ENCODE measurements at regions not wholly inside any gene's neighbourhood (a gene's known extent, or its start where the extent isn't known, plus 50 kb on each side); places are given as distances from the start of the nearest gene placed in this dataset.
"Not testable (repeated sequence)": the region's sequence is repeated elsewhere in the genome, so short reads cannot be mapped to it uniquely, and the experiment has no call there.

DNA sequence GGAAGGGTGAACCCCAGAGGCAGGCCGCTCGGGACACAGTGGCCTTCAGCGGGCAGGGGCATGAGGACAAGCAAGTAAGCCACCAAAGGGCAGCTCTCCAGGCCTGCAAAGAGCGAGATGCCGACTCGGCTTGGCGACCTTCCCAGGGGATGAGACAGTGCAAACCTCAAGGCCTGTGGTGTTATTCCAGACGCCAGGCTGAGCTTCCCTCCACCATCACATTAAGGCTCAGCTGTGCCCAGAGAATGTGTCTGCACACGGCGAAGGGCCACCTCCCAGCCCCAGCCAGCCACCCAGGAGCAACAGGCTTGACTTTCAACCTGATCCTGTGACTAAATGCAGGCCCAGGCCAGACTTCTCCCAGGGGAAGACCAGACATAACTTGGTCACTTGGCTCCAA lies 251.4 kb downstream of the SOX9 start:
- no peak for DNase-seq

DNA sequence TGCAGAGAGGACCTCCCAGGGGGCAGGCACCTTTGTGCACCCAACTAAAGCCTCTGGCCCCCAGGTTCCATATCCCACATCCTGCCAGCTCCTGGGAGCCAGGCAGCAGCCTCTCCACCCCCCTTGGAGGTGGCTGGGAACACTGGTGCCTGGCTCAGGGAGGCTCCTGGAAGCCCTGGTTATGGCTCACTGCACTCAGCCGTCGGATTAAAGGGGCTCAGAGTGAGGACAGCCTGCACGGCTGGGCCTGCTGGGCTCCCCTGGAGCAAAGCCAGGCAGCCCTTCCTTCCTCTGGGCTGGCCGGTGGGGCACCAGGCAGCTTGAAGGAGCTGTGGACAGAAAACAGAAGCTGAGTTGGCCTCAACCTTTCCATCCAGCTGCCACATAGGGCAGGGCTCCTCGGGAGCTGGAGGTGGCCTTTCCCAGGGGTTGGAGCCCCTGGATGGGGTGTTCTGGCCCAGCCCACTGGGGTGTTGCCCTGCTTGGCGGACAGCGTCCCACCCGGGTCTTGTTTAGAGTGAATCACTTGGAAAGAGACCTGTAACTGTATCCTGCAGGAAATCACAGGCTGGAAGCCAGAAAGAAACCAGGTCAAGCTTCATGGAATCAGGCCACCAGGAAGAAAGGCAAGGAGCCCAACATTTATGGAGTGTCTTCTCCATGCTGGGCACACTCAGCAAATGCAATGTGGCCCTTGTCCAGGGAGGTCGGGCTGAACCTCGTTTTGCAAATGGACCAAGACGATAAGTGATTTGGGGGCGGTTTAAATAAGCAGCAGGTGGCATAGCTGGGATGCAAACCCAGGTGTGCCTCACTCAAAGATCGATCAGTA lies 253.3 kb downstream of the SOX9 start:
- DNase-seq: no peak

DNA sequence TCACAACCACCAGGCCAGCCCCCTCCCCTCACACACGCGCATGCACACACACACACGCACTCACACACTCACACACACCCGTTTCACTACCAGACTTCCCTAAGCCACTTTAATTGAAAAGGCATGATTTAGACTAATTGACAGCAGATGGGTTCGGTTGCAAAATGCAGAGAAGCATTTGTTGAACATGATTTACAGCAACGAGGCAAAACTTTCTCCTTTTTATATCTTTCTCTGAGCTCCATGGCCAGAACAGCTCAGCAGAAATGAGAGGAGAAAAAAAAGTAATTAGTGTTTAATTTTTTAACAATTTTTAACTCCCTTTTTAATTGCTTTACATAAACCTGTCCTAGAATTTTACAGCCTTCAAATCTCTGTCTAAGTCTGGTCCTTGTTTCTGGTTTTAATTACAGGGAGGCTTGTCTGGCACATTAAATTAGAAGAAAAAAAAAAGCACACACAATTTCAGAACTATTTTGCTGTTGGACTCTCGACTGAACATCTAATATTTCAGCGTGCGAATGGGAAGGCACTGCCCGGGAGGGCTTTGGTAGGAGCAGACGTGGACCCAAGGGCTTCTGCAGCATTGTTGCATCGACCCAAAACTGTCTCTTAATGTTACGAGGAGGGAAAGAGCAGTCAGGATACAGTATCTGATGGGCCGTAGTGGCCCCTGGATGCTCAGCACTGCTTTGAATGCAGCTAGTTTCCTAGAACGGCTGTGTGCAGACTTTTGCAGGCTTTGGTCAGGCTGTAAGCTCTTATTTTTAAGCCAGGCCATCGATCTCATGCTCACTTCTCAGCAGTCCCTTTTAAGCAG lies 255.9 kb downstream of the SOX9 start:
- no peak for DNase-seq

DNA sequence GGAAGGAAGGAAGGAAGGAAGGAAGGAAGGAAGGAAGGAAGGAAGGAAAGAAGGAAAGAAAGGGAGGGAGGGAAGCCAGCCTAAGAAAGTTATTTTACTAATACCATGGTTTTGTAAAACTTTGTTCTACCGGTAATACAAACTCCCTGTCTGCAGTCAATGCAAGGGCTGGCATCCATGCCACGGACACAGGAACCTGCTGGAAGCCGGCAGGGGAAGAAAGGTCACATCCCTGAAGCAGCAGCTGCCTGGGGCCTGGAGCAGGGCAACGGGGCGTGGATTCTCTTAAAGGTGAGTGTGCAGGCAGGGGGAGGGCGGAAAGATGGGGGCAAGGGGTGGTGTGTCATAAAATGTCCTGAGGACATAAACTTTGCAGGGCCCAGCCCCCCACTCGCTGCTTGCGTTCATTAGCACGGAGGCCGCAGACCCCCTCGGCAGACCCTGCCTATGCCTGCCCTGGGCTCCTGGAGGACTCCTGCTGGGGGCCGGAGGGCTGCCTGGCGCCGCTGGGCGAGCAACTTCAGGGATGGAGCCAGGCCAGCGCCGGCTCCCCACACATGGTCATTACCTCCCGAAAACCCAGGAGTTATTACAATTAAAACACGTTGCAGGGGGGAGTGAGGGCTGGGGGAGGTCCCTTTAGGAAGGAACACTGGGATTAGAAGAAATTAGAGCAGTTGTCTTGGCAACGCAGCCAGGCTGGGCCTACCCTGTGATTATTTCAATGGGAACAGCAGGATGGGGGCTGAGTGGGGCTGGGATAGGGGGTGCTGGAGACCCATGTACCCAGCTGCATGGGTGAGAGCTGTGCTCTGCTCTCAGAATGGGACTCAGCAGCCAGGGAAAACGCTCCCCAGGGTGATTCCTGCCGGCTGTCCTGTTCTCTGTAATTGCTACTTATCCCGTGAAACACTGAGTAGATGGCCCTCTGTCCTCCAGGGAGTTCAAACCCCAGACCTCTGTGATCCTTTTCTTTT lies 257.9 kb downstream of the SOX9 start:
- DNase-seq: no peak

DNA sequence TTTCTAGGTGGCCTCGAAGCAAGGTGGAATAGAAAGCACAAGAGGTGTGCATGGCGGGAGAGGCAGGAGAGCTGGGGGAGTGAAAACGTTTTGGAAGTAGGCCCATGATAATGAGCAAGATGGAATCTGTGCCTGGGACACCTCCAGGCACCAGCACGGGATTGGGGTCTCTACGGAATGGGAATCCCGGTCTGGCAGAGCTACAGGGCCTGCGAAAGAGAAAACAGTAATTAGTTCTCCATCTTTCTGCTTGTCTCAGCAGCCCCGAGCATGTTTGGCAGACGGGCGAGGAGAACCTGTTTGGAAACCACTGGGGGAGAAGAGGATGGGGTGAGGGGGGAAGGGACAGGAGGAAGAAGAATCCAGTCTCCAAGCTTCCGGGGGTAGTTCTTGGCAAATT lies 258.7 kb downstream of the SOX9 start:
- no peak for DNase-seq

DNA sequence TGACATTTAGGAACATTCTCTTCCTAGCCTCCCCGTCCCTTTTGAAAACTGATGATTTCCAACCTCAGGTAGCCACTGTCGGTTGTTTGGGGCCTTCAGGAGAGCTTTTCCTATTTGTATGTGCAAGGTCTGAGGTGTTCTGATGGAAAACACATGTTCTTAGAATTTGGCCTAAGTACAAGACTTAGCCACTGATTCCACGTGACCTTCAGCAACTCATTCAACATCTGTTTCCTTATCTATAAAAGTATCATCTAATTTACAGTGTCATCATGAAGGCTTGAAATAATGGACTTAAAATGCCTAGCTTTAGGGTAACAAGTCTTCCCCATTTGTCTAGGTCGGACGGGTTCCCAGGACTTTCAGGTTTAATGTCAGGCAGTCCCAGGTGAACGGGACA lies 259.3 kb downstream of the SOX9 start:
- DNase-seq: no peak

DNA sequence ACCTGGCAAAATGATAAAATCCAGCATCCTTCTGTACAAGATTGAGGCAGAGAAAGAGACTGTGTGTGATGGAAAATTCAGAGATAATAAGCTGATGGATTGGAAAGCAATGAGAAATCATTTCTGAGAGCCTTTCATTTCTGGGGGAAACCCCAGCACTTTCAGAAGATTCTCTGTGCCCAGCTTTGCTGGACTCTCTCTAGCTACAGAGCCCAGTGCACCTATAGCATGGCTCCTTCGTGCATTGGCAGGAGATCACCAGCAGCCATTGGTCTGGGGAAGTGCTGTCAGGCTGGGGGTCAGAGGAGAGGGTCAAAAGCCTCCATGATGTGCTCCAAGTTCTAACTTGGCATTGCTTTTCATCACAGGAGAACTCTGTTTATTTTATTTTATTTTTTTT lies 259.9 kb downstream of the SOX9 start:
- DNase-seq: no peak

DNA sequence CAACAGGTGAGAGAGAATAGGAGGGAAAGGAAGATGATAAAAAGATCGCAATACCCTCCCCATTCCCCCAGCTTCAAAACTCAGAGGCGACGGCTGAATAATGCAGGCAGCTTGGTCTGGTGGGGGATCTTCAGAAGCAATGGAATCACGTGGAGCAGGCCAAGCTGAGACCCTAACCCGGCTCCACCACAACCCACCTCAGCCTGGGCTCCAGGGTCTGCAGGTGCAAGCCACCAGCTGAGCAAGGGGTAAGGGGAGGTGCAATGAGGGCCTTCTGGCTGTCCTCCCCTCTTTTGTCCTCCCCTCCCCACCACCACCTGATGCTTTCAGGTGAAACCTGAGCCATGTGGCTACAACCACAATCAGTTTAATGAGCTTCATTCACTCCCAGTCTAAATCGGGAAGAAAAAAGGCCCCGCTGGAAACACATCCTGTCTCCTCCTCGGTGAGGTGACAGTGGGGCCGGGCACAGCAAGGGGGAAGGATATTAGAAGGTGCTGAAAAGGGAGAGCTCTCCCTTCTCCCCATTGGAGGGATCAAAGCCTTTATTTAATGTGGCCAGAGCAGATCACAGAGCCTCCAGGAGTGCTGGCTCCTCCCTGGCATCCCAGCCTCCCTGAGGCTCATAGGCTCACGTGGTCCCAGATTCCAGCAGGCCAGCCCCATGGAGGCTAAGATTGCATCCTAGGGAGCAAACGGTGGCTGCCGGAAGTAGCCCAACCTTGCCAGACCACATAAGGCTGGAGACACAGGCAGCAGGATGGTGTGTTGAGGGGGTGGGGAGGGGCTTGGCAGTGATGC lies 261.0 kb downstream of the SOX9 start:
- no peak for DNase-seq

DNA sequence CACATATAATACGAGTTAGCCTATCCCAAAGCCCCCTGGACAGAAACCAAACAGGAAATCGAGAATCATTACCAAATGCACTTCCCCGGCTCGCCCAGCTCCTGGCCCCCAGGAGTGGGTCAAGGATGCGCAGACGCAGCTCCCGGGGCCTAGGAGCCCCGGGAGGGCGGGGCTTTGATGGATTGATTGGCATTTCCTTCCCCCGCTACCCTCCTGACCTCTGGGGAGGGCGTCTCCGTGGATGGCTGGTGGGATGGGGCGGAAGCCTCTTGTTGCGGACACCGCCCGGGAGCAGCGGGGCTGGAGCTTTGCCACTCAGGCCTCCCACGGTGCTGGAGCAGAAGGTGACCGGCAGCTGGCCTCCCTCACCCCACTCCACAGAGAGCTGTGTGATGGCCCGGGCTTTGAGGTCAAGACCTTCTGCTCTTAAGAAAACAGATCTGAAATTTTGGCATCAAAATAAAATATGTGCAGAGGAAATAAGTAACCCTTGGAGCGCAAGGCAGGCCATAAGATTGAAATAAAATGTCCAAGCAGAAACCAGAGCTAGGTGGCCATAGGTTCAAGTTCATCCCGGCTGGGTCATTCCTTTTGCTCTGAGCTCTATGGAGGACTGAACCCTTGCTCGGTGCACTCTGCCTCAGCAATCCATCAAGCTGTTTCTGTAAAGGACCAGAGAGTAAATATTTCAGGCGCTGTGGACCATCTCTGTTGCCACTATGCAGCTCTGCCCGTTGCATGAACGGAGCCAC lies 262.3 kb downstream of the SOX9 start:
- DNase-seq: no peak

DNA sequence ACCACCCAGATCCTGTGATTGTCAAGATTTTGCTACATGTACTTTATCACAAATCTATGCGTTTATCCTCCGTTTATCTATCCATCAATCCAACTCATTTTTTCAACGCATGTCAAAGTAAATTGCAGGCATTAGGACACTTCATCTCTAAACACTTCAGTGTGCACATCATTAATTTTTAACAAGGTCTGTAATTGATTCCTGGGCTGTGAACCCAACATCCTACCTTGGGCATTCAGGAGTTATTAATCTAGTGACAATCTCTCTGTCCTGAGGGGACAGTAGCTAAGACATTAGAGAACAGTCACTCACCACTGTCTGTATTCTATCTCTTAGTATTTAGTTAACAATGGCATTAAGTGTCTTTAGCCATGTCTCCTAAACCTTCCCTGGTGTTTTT lies 264.7 kb downstream of the SOX9 start:
- DNase-seq: no peak

DNA sequence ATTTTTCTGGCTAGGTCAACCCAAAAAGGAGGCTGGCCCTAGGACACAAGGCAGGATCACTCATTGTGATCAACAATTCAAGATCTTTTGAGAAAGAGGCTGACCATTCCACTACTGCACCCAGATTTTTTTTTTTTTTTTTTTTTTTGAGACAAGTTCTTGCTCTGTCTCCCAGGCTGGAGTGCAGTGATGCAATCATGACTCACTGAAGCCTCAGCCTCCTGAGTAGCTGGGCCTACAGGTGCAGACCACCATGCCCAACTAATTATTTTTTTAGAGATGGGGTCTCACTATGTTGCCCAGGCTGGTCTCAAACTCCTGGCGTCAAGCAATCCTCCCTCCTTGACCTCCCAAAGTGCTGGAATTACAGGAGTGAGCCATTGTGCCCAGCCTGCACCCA lies 265.4 kb downstream of the SOX9 start:
- DNase-seq: not testable (repeated sequence)

DNA sequence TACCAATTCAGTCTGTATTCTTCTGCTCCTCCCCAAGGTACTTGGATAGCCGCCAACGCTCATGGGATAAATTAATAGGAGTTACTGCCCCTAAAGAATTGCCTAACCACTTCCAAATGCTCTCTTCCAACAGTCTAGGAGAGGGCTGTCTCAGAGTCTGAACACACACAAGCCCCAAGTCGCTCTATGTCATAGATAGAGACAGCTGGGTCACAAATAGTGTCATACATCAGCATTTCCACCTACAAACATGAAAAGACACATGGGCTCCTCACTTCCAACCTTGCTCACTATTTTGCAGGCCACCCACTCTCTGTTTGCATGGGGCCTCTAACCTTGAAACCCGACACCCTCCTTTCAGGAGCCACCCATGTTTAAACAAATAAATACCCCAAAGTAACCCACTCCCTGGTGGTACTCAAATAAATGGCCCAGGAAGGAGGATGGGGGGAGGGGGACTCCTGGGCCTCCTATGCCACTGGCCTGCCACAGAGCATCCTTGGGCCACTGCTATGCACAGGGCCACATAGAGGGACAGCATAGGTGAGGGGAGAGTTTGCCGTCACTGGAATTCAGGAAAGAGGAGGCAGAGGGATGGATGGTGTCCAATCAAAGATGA lies 265.9 kb downstream of the SOX9 start:
- no peak for DNase-seq

DNA sequence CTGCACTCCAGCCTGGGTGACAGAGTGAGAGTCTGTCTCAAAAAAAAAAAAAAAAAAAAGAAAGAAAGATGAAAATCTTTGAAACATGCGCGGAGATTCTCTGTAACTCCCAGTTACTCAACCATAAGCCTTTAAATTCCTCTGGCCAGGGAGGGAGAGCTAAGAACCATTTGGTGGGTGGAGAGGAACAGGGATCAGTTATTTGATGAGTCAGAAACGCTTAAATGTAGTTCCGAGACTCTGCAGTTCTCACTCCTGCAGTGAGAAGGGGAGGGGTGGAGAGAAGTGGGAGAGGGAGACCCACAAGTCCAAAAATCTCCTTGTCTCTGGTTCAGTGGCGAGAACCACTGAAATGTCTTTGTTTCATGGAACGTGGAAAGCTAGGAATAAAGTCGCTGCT lies 266.7 kb downstream of the SOX9 start:
- DNase-seq: no peak

DNA sequence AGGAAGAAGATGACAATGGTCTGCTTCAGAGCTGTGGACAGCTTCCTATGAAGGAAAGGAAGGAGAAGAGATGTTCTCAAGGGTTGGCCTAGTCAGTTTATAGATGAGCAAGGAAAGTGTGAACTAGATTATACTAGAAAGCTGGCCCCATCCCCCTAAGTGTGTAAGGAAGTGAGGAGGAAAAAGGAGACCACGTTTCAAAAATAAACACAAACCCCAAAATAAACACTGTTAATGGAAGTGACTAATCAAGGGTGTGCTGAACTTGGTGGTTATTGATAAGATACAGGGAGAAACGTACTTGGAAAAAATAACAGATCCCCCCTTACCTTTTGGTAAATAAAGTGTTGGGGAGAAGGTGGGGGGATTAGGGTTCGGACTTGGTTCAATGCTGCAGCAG lies 267.1 kb downstream of the SOX9 start:
- no peak for DNase-seq

DNA sequence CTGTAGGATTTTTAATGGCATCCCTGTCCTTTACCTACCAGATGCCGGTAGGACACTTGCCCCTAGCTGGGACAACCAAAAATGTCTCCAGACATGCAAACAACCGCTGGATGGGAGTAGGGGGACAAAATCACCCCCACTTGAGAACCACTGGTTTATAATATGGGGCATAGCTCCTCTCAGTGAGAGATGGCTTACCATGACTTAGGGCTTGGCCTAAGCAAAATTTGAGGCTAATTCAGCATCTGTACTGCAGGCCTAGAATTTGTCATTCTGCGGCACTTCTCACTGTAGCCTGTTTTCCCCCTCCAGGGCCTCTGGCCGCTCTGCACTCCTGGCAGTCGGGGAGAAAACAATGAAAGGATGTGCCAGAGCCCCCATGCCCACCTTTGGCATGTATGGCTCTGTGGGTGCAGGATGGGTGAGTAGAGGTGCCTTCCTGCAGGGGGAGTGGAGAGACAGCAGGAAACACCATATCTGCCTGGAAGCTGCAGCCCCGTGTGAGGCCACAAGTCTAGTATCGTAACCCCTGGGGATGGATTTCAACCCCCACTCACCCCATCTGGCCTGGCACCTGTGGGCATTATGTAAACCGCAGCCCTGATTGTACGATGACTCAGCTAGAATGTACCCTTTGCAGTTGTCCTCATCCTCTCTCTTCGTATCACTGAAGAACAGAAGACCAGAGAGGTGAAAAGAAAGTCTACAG lies 268.1 kb downstream of the SOX9 start:
- DNase-seq: no peak

DNA sequence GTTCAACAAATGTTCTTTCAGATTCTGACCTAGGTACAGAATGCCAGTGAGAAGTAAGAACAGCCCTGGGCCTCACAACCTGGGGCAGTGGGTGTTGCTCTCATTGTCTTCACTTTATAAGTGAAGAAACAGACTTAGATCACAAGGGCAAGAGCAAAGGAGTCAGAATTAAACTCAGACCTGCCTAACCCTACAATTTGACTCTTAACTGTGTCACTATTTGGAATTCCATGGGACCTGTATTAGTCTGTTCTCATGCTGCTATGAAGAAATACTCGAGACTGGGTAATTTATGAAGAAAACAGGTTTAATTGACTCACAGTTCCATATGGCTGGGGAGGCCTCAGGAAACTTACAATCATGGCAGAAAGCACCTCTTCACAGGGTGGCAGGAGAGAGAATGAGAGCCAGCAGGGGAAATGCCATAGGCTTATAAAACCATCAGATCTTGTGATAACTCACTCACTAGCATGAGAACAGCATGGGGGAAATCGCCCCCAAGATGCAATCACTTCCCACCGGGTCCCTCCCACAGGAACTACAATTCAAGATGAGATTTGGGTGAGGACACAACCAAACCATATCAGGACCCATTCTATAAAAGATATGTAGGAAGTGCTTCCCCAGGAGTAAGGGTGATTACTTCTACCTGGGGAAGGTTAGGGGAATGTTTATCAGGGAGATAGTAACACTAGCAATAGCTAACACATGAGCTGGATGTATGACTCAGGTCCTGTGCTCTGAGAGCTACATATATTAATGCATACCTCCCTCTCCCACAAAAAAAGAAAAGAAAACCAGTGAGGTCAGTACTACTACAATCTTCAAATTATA lies 270.1 kb downstream of the SOX9 start:
- DNase-seq: no peak

DNA sequence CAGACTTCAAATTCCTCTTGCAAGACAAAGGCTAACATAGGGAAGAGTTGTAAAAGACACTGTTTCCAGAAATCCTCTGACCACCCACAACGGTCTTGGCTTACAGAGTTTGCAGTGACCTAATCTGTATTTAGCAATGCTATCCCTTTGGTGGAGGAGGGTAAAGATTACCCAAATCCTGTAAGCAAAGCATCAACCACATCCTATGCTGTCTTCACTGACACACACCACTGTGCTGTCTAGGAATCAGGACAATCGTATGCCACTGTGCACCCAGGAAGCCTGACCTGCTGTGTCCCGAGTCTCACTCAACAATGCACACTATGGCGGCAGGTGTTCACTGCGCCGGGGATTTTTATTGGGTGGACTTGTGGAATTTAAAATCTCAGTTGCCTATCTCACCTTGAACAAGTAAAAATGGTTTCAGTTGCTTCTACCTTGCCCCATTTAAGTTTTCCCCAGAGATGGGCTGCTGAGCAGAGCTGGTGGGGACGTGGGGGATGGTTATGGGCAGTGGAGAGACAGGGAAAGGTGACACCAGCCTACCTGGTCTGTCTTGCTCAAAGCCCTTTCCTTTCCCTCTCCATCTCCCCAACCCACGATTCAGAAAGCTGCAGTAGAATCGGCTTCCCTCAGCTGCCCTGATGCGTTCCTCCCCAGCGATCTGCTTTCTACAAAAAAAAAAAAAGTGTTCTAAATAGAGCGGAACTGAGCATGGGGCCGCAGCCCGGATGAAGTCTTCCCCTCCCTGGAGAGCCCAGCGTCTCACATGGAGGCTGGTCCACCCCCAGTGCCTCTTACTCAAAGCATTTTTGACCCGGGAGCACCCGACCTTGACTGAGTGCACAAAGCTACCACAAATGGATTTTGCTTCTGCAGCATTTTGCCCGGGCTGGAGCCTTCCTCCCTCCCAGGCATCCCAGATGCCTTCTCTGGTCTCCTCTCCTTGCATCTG lies 271.5 kb downstream of the SOX9 start:
- no peak for DNase-seq

DNA sequence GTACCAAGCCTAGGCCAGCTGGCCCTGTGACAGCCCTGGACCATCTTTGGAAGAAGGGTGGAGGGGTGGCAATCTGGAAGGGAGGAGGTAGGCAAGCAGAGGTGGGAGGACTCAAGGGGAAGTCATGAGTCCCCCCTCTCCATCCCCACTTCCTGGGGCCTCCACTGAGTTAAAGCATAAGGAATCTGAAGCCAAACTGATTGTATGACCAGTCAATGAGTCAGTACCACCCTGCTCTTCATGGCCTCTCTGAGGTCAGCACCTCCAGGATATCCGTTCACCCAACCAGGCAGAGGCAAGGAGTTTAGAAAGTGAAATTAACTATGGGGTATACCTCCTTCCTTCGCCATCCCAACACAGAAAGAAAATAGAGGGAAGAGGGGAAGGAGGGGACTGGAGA lies 272.7 kb downstream of the SOX9 start:
- DNase-seq: no peak

Data from CD4-positive, alpha-beta T cell treated with Interleukin-1 beta for 1 hour (primary cell).